ENCODE measurements at regions not wholly inside any gene's neighbourhood (a gene's known extent, or its start where the extent isn't known, plus 50 kb on each side); places are given as distances from the start of the nearest gene placed in this dataset.
"Not testable (repeated sequence)": the region's sequence is repeated elsewhere in the genome, so short reads cannot be mapped to it uniquely, and the experiment has no call there.

GRCh38 chr4:179361978-179362486 lies 1919.8 kb upstream of the AGA start:
- no peak for DNase-seq

GRCh38 chr4:179365932-179366331 lies 1923.7 kb upstream of the AGA start:
- DNase-seq = not testable (repeated sequence)

GRCh38 chr4:179372242-179372641 lies 1930.0 kb upstream of the AGA start:
- no peak for DNase-seq

GRCh38 chr4:179372746-179373145 lies 1930.5 kb upstream of the AGA start:
- DNase-seq = no peak

GRCh38 chr4:179378847-179379246 lies 1936.6 kb upstream of the AGA start:
- not testable (repeated sequence) for DNase-seq

- no peak for DNase-seq
These were observed 1950.5 kb upstream of the AGA start for GRCh38 chr4:179392787-179393186.

- no peak for DNase-seq
These were observed 1956.2 kb upstream of the AGA start for GRCh38 chr4:179398414-179398813.

- DNase-seq = no peak
These were observed 1957.0 kb upstream of the AGA start for GRCh38 chr4:179399054-179399782.

- no peak for DNase-seq
These were observed 1973.0 kb upstream of the AGA start for GRCh38 chr4:179415037-179415846.

- no peak for DNase-seq
These were observed 1973.6 kb upstream of the AGA start for GRCh38 chr4:179415847-179416223.

- no peak for DNase-seq
These were observed 1975.1 kb upstream of the AGA start for GRCh38 chr4:179417357-179417756.

GRCh38 chr4:179437962-179438361 lies 1995.7 kb upstream of the AGA start:
- DNase-seq = no peak

- DNase-seq = no peak
These were observed 1999.4 kb upstream of the AGA start for GRCh38 chr4:179441596-179441995.

- DNase-seq = no peak
These were observed 2005.1 kb upstream of the AGA start for GRCh38 chr4:179447308-179447707.

- no peak for DNase-seq
These were observed 2023.0 kb upstream of the AGA start for GRCh38 chr4:179465131-179465797.

GRCh38 chr4:179467878-179468277 lies 2025.6 kb upstream of the AGA start:
- no peak for DNase-seq

- DNase-seq = no peak
These were observed 2029.9 kb upstream of the AGA start for GRCh38 chr4:179472164-179472563.

GRCh38 chr4:179478608-179479007 lies 2036.4 kb upstream of the AGA start:
- no peak for DNase-seq

GRCh38 chr4:179485781-179486180 lies 2043.5 kb upstream of the AGA start:
- DNase-seq = no peak

GRCh38 chr4:179486570-179487335 lies 2044.5 kb upstream of the AGA start:
- no peak for DNase-seq

GRCh38 chr4:179492260-179493080 lies 2050.2 kb upstream of the AGA start:
- no peak for DNase-seq

GRCh38 chr4:179503976-179504375 lies 2061.7 kb upstream of the AGA start:
- DNase-seq = no peak

Measured in activated CD4-positive, alpha-beta T cell treated with anti-CD3 and anti-CD28 coated beads for 1 hour (primary cell).